Esophagus mucosa (tissue), 1 donor: ENCODE measurements at regions not wholly inside any gene's neighbourhood (a gene's known extent, or its start where the extent isn't known, plus 50 kb on each side); places are given as distances from the start of the nearest gene placed in this dataset.
"Not testable (repeated sequence)": the region's sequence is repeated elsewhere in the genome, so short reads cannot be mapped to it uniquely, and the experiment has no call there.

Source experiments
- ATAC-seq: fragments of 200-7000 bp; cut with Tn5 transposase; one replicate; pipeline ENCODE4 v1.9.1; 2020
- donor health status: DM: yes; HTN: yes; CAD: no.

- ATAC-seq = no peak
These were observed 75.4 kb upstream of the HNMT start for GRCh38 chr2:137888845-137889244.

- no peak for ATAC-seq
These were observed 71.5 kb upstream of the HNMT start for GRCh38 chr2:137892739-137893138.

- no peak for ATAC-seq
These were observed 71.1 kb upstream of the HNMT start for GRCh38 chr2:137893145-137893544.

GRCh38 chr2:137896467-137896866 is 67.8 kb upstream of the HNMT start:
- no peak for ATAC-seq

DNA sequence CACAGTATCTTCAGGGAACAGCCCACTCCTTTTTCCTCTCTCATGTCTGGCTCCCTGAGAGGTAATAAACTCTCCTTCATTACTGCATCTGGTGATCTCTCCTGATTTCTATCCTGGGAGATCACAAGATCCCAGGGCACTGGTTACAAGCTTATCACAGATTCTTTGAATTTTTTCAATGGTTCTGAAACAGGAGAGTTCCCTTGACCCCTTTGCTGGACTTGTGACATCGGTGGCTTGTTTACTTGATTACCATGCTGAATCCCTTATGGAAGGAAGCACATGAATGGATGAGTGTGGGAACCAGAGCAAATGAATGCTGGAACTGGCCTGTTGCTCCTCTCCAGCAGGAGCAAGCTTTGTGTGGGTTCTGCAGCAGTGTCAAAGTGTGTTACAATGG is 67.2 kb upstream of the HNMT start:
- ATAC-seq = no peak

DNA sequence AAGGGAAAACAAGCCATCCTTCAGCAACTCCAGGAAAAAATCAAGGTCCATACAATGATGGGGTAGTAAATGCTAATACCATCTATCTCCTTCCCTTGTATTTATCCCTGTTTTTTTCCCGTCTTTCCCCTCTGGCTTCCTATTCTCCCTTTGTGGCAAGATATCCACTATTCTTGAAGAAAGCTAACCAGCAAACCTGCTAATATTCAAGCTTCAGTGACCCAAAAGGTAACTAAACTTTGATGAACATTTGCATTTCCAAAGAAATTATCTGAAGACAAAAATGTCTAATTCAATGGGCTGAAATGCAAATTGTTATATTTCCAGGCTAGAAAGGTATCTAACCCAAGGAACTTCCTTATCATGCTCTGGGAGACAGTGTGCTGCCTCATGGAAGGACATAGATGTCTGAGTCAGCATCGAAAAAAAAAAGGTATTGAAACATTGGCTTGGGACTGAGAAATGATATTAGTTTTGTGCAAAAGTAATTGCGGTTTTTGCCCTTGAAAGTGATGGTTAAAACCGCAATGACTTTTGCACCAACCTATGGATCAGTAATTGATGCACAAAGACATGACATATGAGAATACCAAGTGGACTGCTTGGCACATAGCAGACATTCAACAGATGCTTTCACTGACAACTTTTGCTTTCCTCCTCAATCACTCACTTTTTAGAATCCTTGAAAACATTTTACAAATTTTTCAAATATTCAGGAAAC is 63.7 kb upstream of the HNMT start:
- no peak for ATAC-seq

DNA sequence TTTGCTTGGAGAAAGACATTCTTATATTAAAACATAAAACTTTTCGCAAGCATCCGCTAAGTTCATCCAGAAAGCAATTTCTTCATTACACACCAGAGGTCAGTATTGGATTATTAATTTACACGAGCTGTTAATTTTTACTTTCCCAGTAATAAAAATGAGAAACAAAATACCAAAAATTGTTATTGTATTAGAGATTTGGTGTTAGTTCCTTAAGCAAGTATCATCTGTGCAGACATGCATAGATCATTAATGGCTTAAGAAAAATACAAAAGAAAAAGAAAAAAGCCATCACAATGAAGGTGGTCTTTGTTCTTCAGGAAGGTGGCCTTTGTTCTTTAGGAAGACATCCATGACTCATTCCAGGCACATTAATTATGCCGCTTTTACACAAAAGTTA is 53.6 kb upstream of the HNMT start:
- no peak for ATAC-seq

GRCh38 chr2:137912371-137912770 is 51.9 kb upstream of the HNMT start:
- ATAC-seq = no peak

DNA sequence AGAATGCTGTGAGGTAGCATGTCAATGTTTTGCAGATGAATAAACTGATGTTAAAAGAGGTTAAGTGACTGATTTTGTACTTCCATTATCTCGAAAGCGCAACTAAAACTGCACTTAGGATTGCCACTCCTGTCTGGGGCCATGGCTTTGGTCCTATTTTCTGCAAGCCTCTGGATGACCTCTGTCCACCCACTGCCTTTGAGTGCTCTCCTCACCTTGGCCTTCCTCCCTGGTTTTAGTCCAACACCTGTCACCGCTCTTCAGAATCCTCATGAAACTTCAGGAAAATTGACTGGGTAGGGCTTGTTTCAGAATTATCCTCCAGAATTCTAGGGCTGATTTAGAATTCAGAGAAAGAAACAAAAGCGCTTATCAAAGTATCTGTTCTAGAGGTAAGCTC is 51.1 kb upstream of the HNMT start:
- no peak for ATAC-seq

GRCh38 chr2:137913648-137914047 is 50.6 kb upstream of the HNMT start:
- ATAC-seq = not testable (repeated sequence)
